Cerebellar cortex (tissue), 1 donor: ENCODE measurements at regions not wholly inside any gene's neighbourhood (a gene's known extent, or its start where the extent isn't known, plus 50 kb on each side); places are given as distances from the start of the nearest gene placed in this dataset.

Source experiments
- DNase-seq: peaks from one replicate; pipeline ENCODE4 v3.0.0-alpha.2; 2015; ENCODE audit warnings: low spot score

GRCh38 chr2:3100386-3100785 is 277.2 kb downstream of the EIPR1 start:
- DNase-seq, result no peak

- no peak for DNase-seq
These were observed 277.8 kb downstream of the EIPR1 start for GRCh38 chr2:3099860-3100234.

- DNase-seq, result no peak
These were observed 278.3 kb downstream of the EIPR1 start for GRCh38 chr2:3099145-3099859.

- no peak for DNase-seq
These were observed 279.4 kb downstream of the EIPR1 start for GRCh38 chr2:3098231-3098630.

GRCh38 chr2:3097804-3098203 is 279.8 kb downstream of the EIPR1 start:
- no peak for DNase-seq

GRCh38 chr2:3094999-3095958 is 282.3 kb downstream of the EIPR1 start:
- no peak for DNase-seq

- DNase-seq, result no peak
These were observed 283.3 kb downstream of the EIPR1 start for GRCh38 chr2:3094318-3094717.

GRCh38 chr2:3091696-3092095 is 285.9 kb downstream of the EIPR1 start:
- DNase-seq, result no peak

GRCh38 chr2:3082705-3083104 is 294.9 kb downstream of the EIPR1 start:
- DNase-seq, result no peak

GRCh38 chr2:3079959-3080948 is 297.4 kb downstream of the EIPR1 start:
- no peak for DNase-seq

- no peak for DNase-seq
These were observed 298.2 kb downstream of the EIPR1 start for GRCh38 chr2:3079466-3079865.

- DNase-seq, result no peak
These were observed 298.9 kb downstream of the EIPR1 start for GRCh38 chr2:3078684-3079083.

GRCh38 chr2:3076848-3077642 is 300.6 kb downstream of the EIPR1 start:
- peak; percentile 8 for DNase-seq

- DNase-seq, result no peak
These were observed 301.7 kb downstream of the EIPR1 start for GRCh38 chr2:3075991-3076340.

- DNase-seq, result no peak
These were observed 302.2 kb downstream of the EIPR1 start for GRCh38 chr2:3075316-3075990.

- no peak for DNase-seq
These were observed 303.9 kb downstream of the EIPR1 start for GRCh38 chr2:3073704-3074103.

- no peak for DNase-seq
These were observed 304.5 kb downstream of the EIPR1 start for GRCh38 chr2:3073041-3073595.

- DNase-seq, result no peak
These were observed 305.8 kb downstream of the EIPR1 start for GRCh38 chr2:3071685-3072263.

GRCh38 chr2:3066831-3067230 is 310.8 kb downstream of the EIPR1 start:
- no peak for DNase-seq

GRCh38 chr2:3065928-3066327 is 311.7 kb downstream of the EIPR1 start:
- DNase-seq, result no peak
